ENCODE measurements at regions not wholly inside any gene's neighbourhood (a gene's known extent, or its start where the extent isn't known, plus 50 kb on each side); places are given as distances from the start of the nearest gene placed in this dataset.

DNA sequence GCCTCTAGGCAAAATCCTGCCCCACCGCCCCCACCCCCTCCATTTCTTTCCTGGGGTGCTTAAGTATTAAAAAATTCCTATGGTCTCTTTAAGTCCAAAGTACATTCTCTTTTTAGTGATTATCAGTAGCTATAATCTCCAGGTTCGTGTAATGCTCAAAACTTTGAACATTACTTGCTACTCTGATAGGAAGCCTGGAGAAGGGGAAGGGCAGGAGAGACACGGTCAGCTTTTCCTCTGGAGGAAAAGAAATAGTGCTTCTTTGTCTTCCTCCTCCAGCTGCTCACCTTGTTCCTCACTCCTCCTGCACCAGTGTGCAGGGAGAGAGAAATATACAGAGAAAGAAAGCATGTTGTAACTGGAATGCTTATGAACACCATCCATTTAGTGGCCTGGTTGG is 80.4 kb downstream of the PPP1R2C start:
- no peak for TF ChIP-seq POLR2A (IDR thresholded peaks at IDR 0.05)
- TF ChIP-seq, protein P1, sequence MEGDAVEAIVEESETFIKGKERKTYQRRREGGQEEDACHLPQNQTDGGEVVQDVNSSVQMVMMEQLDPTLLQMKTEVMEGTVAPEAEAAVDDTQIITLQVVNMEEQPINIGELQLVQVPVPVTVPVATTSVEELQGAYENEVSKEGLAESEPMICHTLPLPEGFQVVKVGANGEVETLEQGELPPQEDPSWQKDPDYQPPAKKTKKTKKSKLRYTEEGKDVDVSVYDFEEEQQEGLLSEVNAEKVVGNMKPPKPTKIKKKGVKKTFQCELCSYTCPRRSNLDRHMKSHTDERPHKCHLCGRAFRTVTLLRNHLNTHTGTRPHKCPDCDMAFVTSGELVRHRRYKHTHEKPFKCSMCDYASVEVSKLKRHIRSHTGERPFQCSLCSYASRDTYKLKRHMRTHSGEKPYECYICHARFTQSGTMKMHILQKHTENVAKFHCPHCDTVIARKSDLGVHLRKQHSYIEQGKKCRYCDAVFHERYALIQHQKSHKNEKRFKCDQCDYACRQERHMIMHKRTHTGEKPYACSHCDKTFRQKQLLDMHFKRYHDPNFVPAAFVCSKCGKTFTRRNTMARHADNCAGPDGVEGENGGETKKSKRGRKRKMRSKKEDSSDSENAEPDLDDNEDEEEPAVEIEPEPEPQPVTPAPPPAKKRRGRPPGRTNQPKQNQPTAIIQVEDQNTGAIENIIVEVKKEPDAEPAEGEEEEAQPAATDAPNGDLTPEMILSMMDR (IDR thresholded peaks at IDR 0.05), result no peak
- TF ChIP-seq POLR2AphosphoS5 (IDR thresholded peaks at IDR 0.05; ENCODE audit: insufficient read depth in 1 of 2, low read depth in 1 of 2), result no peak

Measured in vagina (tissue), 2 donors.